Vagina (tissue), 2 donors: ENCODE measurements at regions not wholly inside any gene's neighbourhood (a gene's known extent, or its start where the extent isn't known, plus 50 kb on each side); places are given as distances from the start of the nearest gene placed in this dataset.

Experiments used
- DNase-seq, 2 donors: peaks; one replicate each; pipeline ENCODE4 v3.0.0-alpha.2; 2017; ENCODE audit errors: extremely low spot score in 2 of 2
- H3K27ac ChIP-seq: fragments of 200-600 bp; sonication (generic); one replicate; pipeline ENCODE4 v1.5.1; 2019
- H3K27me3 ChIP-seq: fragments of 200-600 bp; sonication (generic); one replicate; pipeline ENCODE4 v1.5.1; 2019
- H3K36me3 ChIP-seq, 2 donors: fragments of 200-600 bp; sonication (generic); one replicate each; pipeline ENCODE4 v1.5.1; 2017 to 2019
- H3K4me1 ChIP-seq: fragments of 200-600 bp; sonication (generic); one replicate; pipeline ENCODE4 v1.5.1; 2019
- H3K4me3 ChIP-seq, 2 donors: fragments of 200-600 bp; sonication (generic); 1 replicate in 1 of 2; 2 replicates in 1 of 2; pipeline ENCODE4 v1.5.1; 2016 to 2019
- H3K9me3 ChIP-seq: fragments of 200-600 bp; sonication (generic); one replicate; pipeline ENCODE4 v1.5.1; 2019
- POLR2A ChIP-seq, 2 donors: fragments of 450-650 bp; IDR thresholded peaks; one replicate each; pipeline ENCODE4 v1.6.1; 2017; ENCODE audit warnings: antibody characterized with exemption in 2 of 2, mild to moderate bottlenecking in 2 of 2, moderate library complexity in 2 of 2
- POLR2AphosphoS5 ChIP-seq, 2 donors: sonication (generic); formaldehyde crosslinking; IDR thresholded peaks; one replicate each; pipeline ENCODE4 v1.9.0; 2017; ENCODE audit warnings: antibody characterized with exemption in 2 of 2, mild to moderate bottlenecking in 2 of 2, low read depth in 1 of 2; ENCODE audit not compliant: insufficient read depth in 1 of 2
- intact Hi-C: fragments of 100-400 bp; cut with DNase I; formaldehyde crosslinking; loops from one replicate; pipeline ENCODE4 v1.15.1; 2023
- TF ChIP-seq, protein P1 (sequence below), 3 experiments: fragments of 450-650 bp in 2 of 3; fragments of 200-600 bp in 1 of 3; sonication (generic) in 1 of 3; IDR thresholded peaks; one replicate each; pipeline ENCODE4 v1.5.1; 2017 to 2019; ENCODE audit warnings: antibody characterized with exemption in 3 of 3, mild to moderate bottlenecking in 2 of 3, moderate library complexity in 2 of 3

DNA sequence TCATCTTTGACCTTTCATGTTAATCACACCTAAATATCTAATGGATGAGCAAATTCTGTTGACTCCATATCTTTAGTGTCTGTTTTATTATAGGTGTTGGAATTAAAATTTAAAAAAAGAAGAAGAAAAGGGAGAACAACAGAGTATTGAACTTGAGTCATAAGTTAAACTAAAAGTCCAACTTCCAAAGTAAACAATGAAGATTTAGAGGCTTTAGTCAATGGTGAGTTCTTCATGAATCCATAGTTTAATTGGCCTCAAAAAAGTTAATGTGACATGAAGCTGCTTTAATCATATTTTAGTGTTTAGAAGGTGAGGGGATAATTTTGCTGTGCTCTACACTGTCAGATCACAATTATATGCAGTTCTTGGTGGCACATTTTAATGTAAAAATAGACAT is 288.2 kb upstream of the RORA start:
- H3K4me3 ChIP-seq = no peak overlapping the region
- no peaks in the 10 kb centered on the region for H3K36me3 ChIP-seq
- H3K27ac ChIP-seq = no peak overlapping the region
- no peaks in the 10 kb centered on the region for H3K4me1 ChIP-seq
- TF ChIP-seq POLR2A (IDR thresholded peaks at IDR 0.05) (no peak), POLR2AphosphoS5 (IDR thresholded peaks at IDR 0.05; ENCODE audit: insufficient read depth in 1 of 2, low read depth in 1 of 2) (no peak)
- TF ChIP-seq, protein P1, sequence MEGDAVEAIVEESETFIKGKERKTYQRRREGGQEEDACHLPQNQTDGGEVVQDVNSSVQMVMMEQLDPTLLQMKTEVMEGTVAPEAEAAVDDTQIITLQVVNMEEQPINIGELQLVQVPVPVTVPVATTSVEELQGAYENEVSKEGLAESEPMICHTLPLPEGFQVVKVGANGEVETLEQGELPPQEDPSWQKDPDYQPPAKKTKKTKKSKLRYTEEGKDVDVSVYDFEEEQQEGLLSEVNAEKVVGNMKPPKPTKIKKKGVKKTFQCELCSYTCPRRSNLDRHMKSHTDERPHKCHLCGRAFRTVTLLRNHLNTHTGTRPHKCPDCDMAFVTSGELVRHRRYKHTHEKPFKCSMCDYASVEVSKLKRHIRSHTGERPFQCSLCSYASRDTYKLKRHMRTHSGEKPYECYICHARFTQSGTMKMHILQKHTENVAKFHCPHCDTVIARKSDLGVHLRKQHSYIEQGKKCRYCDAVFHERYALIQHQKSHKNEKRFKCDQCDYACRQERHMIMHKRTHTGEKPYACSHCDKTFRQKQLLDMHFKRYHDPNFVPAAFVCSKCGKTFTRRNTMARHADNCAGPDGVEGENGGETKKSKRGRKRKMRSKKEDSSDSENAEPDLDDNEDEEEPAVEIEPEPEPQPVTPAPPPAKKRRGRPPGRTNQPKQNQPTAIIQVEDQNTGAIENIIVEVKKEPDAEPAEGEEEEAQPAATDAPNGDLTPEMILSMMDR (IDR thresholded peaks at IDR 0.05) = no peak
- intact Hi-C loops = no loop called here
- no peaks in the 10 kb centered on the region for H3K9me3 ChIP-seq
- DNase-seq = no peak
- no peaks in the 10 kb centered on the region for H3K27me3 ChIP-seq

DNA sequence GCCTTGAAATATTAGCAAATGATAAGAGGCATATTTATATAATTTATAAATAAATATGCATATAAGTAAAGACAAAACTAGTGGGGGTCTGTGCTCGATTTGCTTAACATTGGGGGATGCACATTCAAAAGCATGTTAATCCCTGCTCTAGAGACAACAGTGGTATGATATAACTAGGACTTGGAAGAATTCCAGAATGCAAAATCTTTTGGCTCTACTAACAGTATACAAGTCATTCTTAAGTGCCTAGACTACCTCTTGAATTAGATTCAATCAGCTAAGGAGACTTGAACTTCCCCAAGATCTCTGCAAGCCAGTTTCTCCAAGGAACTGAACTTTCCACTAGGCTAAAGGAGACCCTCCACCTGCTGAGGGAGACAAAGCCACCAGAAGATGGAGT is 282.7 kb upstream of the RORA start:
- Histone ChIP-seq H3K36me3 (no peaks in the 10 kb centered on the region), H3K9me3 (no peaks in the 10 kb centered on the region), H3K27ac (no peak overlapping the region), H3K4me1 (no peaks in the 10 kb centered on the region), H3K27me3 (no peaks in the 10 kb centered on the region), H3K4me3 (no peak overlapping the region)
- TF ChIP-seq POLR2AphosphoS5 (IDR thresholded peaks at IDR 0.05; ENCODE audit: insufficient read depth in 1 of 2, low read depth in 1 of 2) (no peak), POLR2A (IDR thresholded peaks at IDR 0.05) (no peak)
- TF ChIP-seq, protein P1 (IDR thresholded peaks at IDR 0.05) = no peak
- DNase-seq = no peak
- intact Hi-C loops = no loop called here

DNA sequence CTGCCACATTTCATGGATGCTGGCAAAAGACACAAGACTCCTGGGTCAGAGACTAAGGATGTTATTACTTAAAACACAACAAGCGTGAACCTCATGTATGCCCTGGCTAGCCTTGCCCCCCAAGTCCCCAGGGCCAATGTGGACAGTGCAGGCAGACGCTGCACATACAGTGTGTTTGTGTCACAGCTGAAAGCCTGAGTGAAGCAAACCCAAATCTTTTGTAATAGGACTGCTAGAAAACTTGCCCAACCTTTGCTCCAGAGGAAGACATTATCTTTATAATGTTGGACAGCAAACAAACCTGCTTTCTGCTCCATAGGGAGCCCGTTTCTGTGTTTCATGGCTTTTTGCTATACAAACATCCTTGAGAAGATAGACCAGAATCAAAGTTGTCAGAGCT is 282.0 kb upstream of the RORA start:
- no peaks in the 10 kb centered on the region for H3K36me3 ChIP-seq
- no peaks in the 10 kb centered on the region for H3K4me1 ChIP-seq
- H3K4me3 ChIP-seq = no peak overlapping the region
- H3K27ac ChIP-seq = no peak overlapping the region
- no peaks in the 10 kb centered on the region for H3K9me3 ChIP-seq
- DNase-seq = no peak
- no peaks in the 10 kb centered on the region for H3K27me3 ChIP-seq
- intact Hi-C loops = no loop called here
- TF ChIP-seq, protein P1 (IDR thresholded peaks at IDR 0.05) = no peak
- TF ChIP-seq POLR2AphosphoS5 (IDR thresholded peaks at IDR 0.05; ENCODE audit: insufficient read depth in 1 of 2, low read depth in 1 of 2) (no peak), POLR2A (IDR thresholded peaks at IDR 0.05) (no peak)

DNA sequence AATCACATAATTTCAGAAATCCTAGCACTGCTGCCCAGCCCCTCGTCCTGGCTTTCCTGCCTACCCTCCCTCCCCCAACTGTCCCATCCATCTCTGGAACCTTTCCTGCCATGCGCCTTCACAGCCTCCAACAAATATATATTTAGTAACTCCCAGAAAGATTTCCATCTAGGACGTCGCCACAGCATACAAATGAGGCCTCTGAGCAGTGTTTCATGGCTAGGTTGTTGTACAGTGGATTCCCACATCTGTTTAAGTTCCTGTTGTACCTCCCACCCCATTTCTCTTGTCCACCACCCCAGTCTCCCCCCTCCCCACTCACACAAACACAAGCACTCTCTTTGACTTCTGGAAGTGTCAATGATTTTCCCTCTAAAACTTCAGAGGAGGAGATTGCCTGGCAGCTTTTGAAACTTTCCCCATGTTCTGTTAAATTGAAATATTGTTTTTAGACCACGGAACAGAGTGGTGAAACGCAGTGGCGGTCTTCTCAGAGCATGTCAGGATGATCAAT is 280.3 kb upstream of the RORA start:
- intact Hi-C loops = no loop called here
- no peaks in the 10 kb centered on the region for H3K27me3 ChIP-seq
- no peak overlapping the region for H3K27ac ChIP-seq
- H3K4me1 ChIP-seq = no peaks in the 10 kb centered on the region
- TF ChIP-seq POLR2A (IDR thresholded peaks at IDR 0.05) = no peak
- TF ChIP-seq, protein P1 (IDR thresholded peaks at IDR 0.05) = no peak
- no peak for TF ChIP-seq POLR2AphosphoS5 (IDR thresholded peaks at IDR 0.05; ENCODE audit: insufficient read depth in 1 of 2, low read depth in 1 of 2)
- DNase-seq = no peak
- no peaks in the 10 kb centered on the region for H3K9me3 ChIP-seq
- H3K4me3 ChIP-seq = no peak overlapping the region
- no peaks in the 10 kb centered on the region for H3K36me3 ChIP-seq

DNA sequence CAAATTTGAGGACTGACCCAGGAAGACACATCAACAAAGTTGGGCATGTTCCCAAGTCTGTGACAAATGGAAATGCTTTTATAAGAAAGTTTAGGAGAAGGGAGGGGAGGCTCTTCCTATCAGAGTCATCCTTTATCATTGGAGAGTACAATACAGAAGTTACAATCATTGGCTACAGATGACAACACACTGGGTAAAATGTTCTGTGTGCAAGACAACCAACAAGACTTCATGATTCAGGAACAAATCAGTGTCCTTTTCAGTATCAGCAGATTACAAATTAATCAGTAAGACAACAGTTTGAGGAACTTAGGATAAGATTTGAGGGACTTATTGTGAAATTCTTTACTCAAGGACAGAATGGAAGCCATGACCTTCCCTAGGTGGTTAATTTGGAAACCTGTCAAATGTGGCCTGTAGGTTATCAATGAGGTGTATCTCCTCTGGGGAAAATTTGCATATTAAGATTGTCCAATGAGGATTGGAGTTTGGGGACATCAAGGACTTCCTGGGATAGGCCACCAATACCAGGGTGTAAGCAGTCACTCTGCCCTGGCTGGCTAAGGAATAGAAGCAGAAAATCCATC is 274.4 kb upstream of the RORA start:
- no peak for DNase-seq
- Histone ChIP-seq H3K27me3 (no peaks in the 10 kb centered on the region), H3K9me3 (no peaks in the 10 kb centered on the region), H3K27ac (no peak overlapping the region), H3K36me3 (no peaks in the 10 kb centered on the region), H3K4me1 (no peaks in the 10 kb centered on the region), H3K4me3 (no peak overlapping the region)
- TF ChIP-seq POLR2A (IDR thresholded peaks at IDR 0.05) = no peak
- TF ChIP-seq, protein P1 (IDR thresholded peaks at IDR 0.05) = no peak
- TF ChIP-seq POLR2AphosphoS5 (IDR thresholded peaks at IDR 0.05; ENCODE audit: insufficient read depth in 1 of 2, low read depth in 1 of 2) = no peak
- intact Hi-C loops = no loop called here
